GM23338 (cell line): ENCODE measurements at regions not wholly inside any gene's neighbourhood (a gene's known extent, or its start where the extent isn't known, plus 50 kb on each side); places are given as distances from the start of the nearest gene placed in this dataset.

Experiments
- ATAC-seq: fragments of 200-7000 bp; cut with Tn5 transposase; 3 replicates; pipeline ENCODE4 v1.9.1; 2020
- DNase-seq: peaks from one replicate; pipeline ENCODE4 v3.0.0-alpha.2; 2015; ENCODE audit warnings: low spot score
- H2AFZ ChIP-seq: fragments of 200-600 bp; sonication (generic); 2 replicates; pipeline ENCODE4 v1.8.0; 2016; ENCODE audit warnings: antibody characterized with exemption, mild to moderate bottlenecking, moderate library complexity
- H3F3A ChIP-seq: fragments of 200-600 bp; sonication (generic); replicated peaks from 2 replicates; pipeline ENCODE4 v1.8.0; 2017; ENCODE audit warnings: antibody characterized with exemption, mixed run types, low read depth
- H3K27ac ChIP-seq: fragments of 200-600 bp; sonication (generic); 2 replicates; pipeline ENCODE4 v1.6.1; 2016; ENCODE audit warnings: low read depth
- H3K27me3 ChIP-seq: fragments of 200-600 bp; sonication (generic); 2 replicates; pipeline ENCODE4 v1.8.0; 2016; ENCODE audit warnings: mild to moderate bottlenecking, mixed run types, moderate library complexity; ENCODE audit not compliant: insufficient read depth
- H3K36me3 ChIP-seq: fragments of 200-600 bp; sonication (generic); 2 replicates; pipeline ENCODE4 v1.8.0; 2016; ENCODE audit warnings: mild to moderate bottlenecking; ENCODE audit not compliant: insufficient read depth
- H3K4me1 ChIP-seq: fragments of 200-600 bp; sonication (generic); 2 replicates; pipeline ENCODE4 v1.8.0; 2016; ENCODE audit warnings: mild to moderate bottlenecking, moderate library complexity; ENCODE audit not compliant: insufficient read depth
- H3K4me2 ChIP-seq: fragments of 200-600 bp; sonication (generic); 2 replicates; pipeline ENCODE4 v1.7.1; 2017; ENCODE audit warnings: mixed run types
- H3K4me3 ChIP-seq: fragments of 200-600 bp; sonication (generic); 2 replicates; pipeline ENCODE4 v1.6.1; 2016; ENCODE audit warnings: mixed run types
- H3K79me2 ChIP-seq: fragments of 200-600 bp; sonication (generic); replicated peaks from 2 replicates; pipeline ENCODE4 v1.8.0; 2017; ENCODE audit warnings: mild to moderate bottlenecking; ENCODE audit not compliant: insufficient read depth
- H3K9me2 ChIP-seq: fragments of 200-600 bp; sonication (generic); 2 replicates; pipeline ENCODE4 v1.8.0; 2017; ENCODE audit not compliant: insufficient read depth
- H4K20me1 ChIP-seq: fragments of 200-600 bp; sonication (generic); replicated peaks from 2 replicates; pipeline ENCODE4 v1.8.0; 2017; ENCODE audit warnings: mild to moderate bottlenecking; ENCODE audit not compliant: insufficient read depth
- H3K27ac Mint-ChIP-seq: 2 replicates; pipeline ENCODE4 v1.8.0; 2020; ENCODE audit warnings: inconsistent platforms, mild to moderate bottlenecking, moderate library complexity, mixed read lengths
- H3K27me3 Mint-ChIP-seq: 3 replicates; pipeline ENCODE4 v1.8.0; 2022; ENCODE audit warnings: low read depth, mild to moderate bottlenecking, moderate library complexity, mixed read lengths, inconsistent platforms; ENCODE audit not compliant: insufficient read depth, poor library complexity
- H3K36me3 Mint-ChIP-seq: 3 replicates; pipeline ENCODE4 v1.8.0; 2021; ENCODE audit warnings: low read depth, mild to moderate bottlenecking, inconsistent platforms, moderate library complexity, mixed read lengths
- H3K4me1 Mint-ChIP-seq: 3 replicates; pipeline ENCODE4 v1.8.0; 2020; ENCODE audit warnings: mild to moderate bottlenecking, inconsistent platforms, mixed read lengths
- H3K4me3 Mint-ChIP-seq: 3 replicates; pipeline ENCODE4 v1.8.0; 2021; ENCODE audit warnings: moderate library complexity, mild to moderate bottlenecking, inconsistent platforms, mixed read lengths
- H3K9me3 Mint-ChIP-seq: 3 replicates; pipeline ENCODE4 v1.8.0; 2020; ENCODE audit warnings: moderate library complexity, mild to moderate bottlenecking, inconsistent platforms, mixed read lengths
- CTCF ChIP-seq, 2 experiments: fragments of 200-600 bp in 1 of 2; sonication (generic) in 1 of 2; conservative IDR thresholded peaks; 2 replicates each; pipeline versions ENCODE4 v1.5.1 to v1.6.1; 2016 to 2017; ENCODE audit warnings: antibody characterized with exemption in 2 of 2, low read depth in 2 of 2, mild to moderate bottlenecking in 2 of 2, moderate library complexity in 1 of 2
- EZH2 ChIP-seq: fragments of 200-600 bp; sonication (generic); IDR thresholded peaks from one replicate; pipeline ENCODE4 v1.8.0; 2017; ENCODE audit warnings: antibody characterized with exemption, mild to moderate bottlenecking, low read depth; ENCODE audit not compliant: unreplicated experiment
- EZH2phosphoT487 ChIP-seq: fragments of 200-600 bp; sonication (generic); IDR thresholded peaks from one replicate; pipeline ENCODE4 v1.8.1; 2018; ENCODE audit warnings: antibody characterized with exemption; ENCODE audit not compliant: unreplicated experiment
- JUNB ChIP-seq: IDR thresholded peaks from one replicate; pipeline ENCODE4 v1.6.1; 2016; ENCODE audit warnings: antibody characterized with exemption; ENCODE audit not compliant: unreplicated experiment
- POLR2AphosphoS5 ChIP-seq: IDR thresholded peaks from 2 replicates; pipeline ENCODE4 v1.6.1; 2016; ENCODE audit warnings: antibody characterized with exemption, low read depth
- STAT1 ChIP-seq: IDR thresholded peaks from one replicate; pipeline ENCODE4 v1.6.1; 2016; ENCODE audit warnings: antibody characterized with exemption; ENCODE audit not compliant: unreplicated experiment
- ZNF331 ChIP-seq: fragments of 250-450 bp; sonication (Bioruptor Pico); IDR thresholded peaks from 2 replicates; pipeline ENCODE4 v1.5.0; 2020; ENCODE audit warnings: low read depth, mild to moderate bottlenecking, moderate library complexity
- TF ChIP-seq, protein P1 (sequence below): IDR thresholded peaks from one replicate; pipeline ENCODE4 v1.6.1; 2018; ENCODE audit warnings: antibody characterized with exemption; ENCODE audit not compliant: unreplicated experiment

DNA sequence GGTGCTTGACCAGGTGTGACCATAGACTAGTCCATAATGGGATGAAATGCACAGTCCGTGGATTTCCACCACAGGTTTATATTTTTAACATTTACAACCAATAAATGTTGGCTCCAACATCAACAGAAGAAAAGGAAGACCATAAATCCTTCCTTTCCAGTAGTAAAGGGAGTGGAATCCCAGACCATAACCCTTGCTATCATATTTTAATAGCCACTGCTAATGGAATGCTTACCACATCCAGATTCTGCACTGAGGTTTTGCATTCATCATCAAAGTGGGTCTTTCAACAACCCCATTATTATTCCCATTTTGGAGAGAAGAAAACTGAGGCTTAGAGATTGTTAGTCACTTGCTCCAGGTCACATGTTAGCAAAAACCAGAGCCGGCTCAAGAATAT is 106.7 kb downstream of the FOXL1 start (continued):
- TF ChIP-seq CTCF (conservative IDR thresholded peaks at IDR 0.05; ENCODE audit: low read depth in 2 of 2) (no peak), POLR2AphosphoS5 (no peak)
- TF ChIP-seq, protein P1, sequence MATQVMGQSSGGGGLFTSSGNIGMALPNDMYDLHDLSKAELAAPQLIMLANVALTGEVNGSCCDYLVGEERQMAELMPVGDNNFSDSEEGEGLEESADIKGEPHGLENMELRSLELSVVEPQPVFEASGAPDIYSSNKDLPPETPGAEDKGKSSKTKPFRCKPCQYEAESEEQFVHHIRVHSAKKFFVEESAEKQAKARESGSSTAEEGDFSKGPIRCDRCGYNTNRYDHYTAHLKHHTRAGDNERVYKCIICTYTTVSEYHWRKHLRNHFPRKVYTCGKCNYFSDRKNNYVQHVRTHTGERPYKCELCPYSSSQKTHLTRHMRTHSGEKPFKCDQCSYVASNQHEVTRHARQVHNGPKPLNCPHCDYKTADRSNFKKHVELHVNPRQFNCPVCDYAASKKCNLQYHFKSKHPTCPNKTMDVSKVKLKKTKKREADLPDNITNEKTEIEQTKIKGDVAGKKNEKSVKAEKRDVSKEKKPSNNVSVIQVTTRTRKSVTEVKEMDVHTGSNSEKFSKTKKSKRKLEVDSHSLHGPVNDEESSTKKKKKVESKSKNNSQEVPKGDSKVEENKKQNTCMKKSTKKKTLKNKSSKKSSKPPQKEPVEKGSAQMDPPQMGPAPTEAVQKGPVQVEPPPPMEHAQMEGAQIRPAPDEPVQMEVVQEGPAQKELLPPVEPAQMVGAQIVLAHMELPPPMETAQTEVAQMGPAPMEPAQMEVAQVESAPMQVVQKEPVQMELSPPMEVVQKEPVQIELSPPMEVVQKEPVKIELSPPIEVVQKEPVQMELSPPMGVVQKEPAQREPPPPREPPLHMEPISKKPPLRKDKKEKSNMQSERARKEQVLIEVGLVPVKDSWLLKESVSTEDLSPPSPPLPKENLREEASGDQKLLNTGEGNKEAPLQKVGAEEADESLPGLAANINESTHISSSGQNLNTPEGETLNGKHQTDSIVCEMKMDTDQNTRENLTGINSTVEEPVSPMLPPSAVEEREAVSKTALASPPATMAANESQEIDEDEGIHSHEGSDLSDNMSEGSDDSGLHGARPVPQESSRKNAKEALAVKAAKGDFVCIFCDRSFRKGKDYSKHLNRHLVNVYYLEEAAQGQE = no peak

- Histone ChIP-seq H3K27me3 (no peaks in the 10 kb centered on the region), H3K4me2 (no peak overlapping the region), H4K20me1 (no peaks in the 10 kb centered on the region), H3K79me2 (no peaks in the 10 kb centered on the region), H2AFZ (no peak overlapping the region), H3K36me3 (no peaks in the 10 kb centered on the region; the same call in 1 of the 2 replicates), H3K4me1 (peaks cover 7% of the 10 kb centered on the region; the same call in 1 of the 2 replicates), H3K27ac (no peak overlapping the region), H3F3A (no peaks in the 10 kb centered on the region), H3K4me3 (no peak overlapping the region), H3K9me2 (no peaks in the 10 kb centered on the region)
- no peak for TF ChIP-seq STAT1
- TF ChIP-seq ZNF331 (CRISPR knock-in tag) = no peak
- TF ChIP-seq EZH2 = no peak
- TF ChIP-seq JUNB = no peak
- no peak for TF ChIP-seq EZH2phosphoT487
- TF ChIP-seq CTCF (conservative IDR thresholded peaks at IDR 0.05; ENCODE audit: low read depth in 2 of 2) = no peak
- H3K4me1 Mint-ChIP-seq = peaks cover 9% of the 10 kb centered on the region
- no peaks in the 10 kb centered on the region for H3K36me3 Mint-ChIP-seq
- ATAC-seq = no peak
- no peak overlapping the region for H3K27ac Mint-ChIP-seq
- H3K4me3 Mint-ChIP-seq = no peak overlapping the region
- no peak for DNase-seq
- peaks cover 6% of the 10 kb centered on the region for H3K27me3 Mint-ChIP-seq
- peaks cover 9% of the 10 kb centered on the region; the same call in 1 of the 3 replicates for H3K9me3 Mint-ChIP-seq
Measured at GRCh38 chr16:86690970-86691369, 112.6 kb downstream of the FOXL1 start.
